ENCODE measurements at regions not wholly inside any gene's neighbourhood (a gene's known extent, or its start where the extent isn't known, plus 50 kb on each side); places are given as distances from the start of the nearest gene placed in this dataset.

- peak; percentile 24; the same call in 1 of the 2 replicates for TF ChIP-seq POLR2AphosphoS5 (IDR thresholded peaks at IDR 0.05; ENCODE audit: borderline replicate concordance, low read depth, low read length)
- TF ChIP-seq FOXP2 (optimal IDR thresholded peaks at IDR 0.05; ENCODE audit: control extremely low read depth, extremely low read length, insufficient read depth), result no peak
Observed at GRCh38 chr6:85111481-85112011, 338.3 kb upstream of the NT5E start.
